Midbrain (tissue), 1 donor: ENCODE measurements at regions not wholly inside any gene's neighbourhood (a gene's known extent, or its start where the extent isn't known, plus 50 kb on each side); places are given as distances from the start of the nearest gene placed in this dataset.
"Not testable (repeated sequence)": the region's sequence is repeated elsewhere in the genome, so short reads cannot be mapped to it uniquely, and the experiment has no call there.

Experiments used
- DNase-seq: peaks from one replicate; lab custom pipeline; 2025; lab: John Stamatoyannopoulos, UW

DNA sequence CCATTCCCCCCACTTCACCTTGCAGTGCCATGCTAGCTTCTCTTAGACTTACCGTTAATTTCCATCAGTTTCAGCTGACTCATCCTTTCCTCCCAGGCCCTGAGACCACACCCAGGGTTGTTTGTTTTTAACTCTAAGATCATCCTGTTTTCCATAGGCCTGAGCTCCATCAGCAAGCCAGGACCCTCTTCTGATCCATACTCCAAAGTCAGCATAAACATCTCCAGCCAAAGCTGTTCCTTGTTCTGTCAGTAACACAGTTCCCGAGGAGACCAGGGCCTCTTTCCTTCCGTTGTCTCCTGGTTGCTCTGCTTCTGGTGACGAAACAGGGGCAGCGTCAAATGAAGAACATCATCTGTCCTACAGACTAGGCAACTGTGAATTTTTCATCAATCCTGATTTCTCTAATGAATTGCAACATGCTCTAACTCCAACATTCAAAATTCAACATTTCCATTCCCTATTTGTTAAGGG lies 83.8 kb upstream of the HNF1B start:
- peak; percentile 2 for DNase-seq

DNA sequence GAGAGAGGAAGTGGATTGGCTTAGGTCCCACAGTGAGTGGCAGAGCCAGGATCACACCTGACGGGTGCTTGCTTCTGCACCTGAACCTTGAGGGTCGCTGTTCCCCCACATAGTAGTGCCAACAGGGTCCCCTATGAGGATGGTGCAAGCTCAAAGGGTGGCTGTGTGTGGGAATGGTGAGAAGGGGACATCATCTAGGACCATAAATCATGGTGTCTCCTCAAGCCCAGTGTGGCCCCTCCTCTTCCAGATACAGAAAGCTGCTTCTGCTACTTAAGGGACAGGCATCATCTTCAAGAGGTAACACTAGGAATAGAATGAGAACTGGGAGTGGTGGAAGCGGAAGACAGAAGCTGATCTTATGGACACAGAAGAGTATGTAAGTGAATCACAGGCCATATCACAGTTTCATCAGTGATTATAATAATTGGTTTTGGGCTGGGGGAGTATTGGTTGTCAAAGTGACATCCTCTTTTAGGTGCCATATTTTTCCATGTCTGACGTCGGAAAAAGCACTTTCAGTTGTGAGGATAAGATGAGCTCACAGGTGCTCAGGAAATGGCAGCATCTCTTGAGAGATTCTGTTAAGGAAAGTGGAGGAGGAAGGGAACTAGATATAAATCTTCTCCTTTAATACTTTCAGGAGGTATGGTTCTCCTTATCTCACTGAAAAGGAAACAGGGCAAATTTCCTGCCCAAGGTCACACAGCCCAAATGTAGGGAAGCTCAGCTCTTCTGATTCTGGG lies 83.2 kb upstream of the HNF1B start:
- no peak for DNase-seq

DNA sequence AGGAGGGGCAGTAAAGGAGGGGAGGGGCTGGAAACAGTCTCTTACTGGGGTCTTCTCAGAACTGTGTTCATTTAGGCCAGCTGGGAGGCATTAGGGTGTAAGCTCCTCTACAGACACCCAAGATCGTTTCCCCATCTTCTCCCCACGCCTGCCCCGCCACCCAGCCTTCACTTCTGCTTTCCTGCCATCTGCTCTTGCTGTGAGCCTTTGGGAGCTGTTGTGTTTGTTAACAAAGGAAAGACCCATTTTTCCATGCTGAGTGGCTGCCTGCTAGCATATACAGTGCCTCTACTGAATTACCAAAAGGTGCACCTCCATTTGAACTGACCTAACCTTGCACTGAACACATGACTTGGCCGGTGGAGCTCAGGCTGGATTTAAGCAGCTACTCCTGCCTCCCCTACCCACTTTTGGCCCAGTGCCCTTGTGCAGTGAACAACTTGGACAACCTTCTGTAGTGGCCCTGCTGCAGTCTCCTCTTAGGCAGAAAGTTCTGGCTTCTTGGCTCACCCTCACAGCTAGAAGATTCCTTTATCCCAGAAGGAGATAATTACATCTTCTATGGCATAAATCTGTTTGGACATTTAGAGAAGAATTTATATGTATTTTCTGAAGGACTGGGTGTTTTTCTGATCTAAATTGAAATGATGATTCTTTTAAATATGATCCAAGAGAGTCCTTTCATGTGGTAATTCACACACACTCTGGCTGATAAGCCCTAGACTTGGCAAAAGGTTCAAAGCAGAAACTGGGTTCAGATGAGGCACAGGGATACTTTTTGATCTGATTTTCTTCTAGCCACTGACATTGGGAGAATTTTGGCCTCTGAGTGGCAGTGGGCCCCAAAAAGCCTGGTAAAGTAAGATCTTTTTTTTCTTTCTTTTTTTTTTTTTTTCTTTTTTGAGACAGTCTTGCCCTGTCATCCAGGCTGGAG lies 81.9 kb upstream of the HNF1B start:
- peak; percentile 9 for DNase-seq

DNA sequence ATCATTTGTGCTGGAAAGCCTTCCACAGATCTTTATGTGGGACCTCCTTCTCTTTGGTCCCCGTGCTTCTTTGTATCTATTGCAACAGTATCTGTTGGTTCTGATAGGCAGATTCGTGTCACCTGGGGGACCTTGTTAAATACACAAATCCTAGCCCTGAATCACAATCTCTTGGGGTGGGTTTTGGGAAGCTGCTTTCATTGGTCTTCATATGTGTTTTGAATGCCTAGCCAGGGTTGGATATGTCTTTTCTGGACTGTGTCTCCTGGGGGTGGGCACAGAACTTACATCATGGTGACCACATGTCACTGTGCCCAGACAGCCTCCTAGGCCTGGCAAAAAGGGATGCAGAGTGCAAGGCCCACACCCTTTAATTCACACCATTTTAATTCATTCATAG lies 81.0 kb upstream of the HNF1B start:
- no peak for DNase-seq

DNA sequence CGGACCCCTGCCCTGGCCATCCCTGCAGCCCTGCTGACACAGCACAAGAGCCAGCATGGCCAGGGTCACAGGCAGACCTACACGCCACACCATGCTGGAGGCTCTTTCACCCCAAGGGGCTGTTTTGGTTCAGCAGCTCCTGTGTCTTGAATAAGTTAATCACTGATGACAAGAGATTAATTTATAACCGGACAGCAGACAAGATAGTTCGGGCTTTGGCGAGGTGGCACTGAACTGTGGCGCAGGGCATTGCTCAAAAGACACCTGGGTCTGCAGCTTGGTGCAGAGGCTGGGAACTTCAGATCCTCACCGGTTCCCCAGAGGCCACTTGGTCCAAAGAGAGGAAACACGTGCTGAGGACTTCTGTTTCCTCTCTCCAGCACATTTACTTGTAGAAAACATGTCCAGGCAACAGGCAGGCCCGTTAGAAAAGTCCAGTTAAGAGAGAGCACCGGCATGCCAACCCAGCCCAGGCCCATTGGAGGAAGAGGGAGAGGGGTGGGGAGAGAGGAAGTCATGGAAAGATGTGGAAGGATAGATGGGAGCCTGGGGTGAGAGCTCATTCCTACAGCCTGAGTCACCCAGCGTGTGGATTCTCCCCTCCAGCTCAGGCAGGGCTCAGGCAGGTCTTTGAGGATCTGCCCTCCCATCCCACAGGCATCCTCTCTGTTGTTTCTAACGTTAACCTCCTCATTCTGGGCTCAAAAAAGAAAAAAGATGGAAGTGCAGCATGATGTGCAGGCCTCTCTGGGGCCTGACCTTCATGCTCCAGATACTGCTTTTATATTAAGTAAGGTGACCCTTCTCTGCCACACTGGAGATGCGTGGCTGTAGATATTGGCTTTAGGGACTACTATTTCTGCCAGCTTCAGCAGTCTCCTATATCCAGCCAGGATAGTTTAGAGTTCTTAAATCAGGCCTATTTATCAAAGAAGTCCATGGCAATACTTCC lies 80.0 kb upstream of the HNF1B start:
- no peak for DNase-seq

DNA sequence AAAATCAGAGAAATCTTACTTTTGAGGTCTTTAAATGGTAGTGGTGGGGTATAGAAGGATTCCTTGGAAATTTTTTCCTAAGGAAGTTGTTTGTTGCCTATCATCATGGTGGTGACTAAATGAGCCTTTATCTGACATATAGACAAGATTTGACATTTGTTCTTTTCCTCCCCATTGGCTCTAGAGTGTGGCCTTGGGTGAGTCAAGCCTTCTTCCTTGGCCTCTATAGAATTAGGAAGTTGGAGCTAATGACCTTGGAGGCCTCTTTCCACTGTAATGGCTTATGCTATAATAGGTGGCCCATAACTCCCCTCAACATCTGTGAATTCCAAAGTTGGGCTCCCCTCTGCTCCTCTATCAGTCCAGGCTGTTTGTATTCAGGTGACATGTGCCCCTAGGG lies 79.1 kb upstream of the HNF1B start:
- DNase-seq, result no peak

DNA sequence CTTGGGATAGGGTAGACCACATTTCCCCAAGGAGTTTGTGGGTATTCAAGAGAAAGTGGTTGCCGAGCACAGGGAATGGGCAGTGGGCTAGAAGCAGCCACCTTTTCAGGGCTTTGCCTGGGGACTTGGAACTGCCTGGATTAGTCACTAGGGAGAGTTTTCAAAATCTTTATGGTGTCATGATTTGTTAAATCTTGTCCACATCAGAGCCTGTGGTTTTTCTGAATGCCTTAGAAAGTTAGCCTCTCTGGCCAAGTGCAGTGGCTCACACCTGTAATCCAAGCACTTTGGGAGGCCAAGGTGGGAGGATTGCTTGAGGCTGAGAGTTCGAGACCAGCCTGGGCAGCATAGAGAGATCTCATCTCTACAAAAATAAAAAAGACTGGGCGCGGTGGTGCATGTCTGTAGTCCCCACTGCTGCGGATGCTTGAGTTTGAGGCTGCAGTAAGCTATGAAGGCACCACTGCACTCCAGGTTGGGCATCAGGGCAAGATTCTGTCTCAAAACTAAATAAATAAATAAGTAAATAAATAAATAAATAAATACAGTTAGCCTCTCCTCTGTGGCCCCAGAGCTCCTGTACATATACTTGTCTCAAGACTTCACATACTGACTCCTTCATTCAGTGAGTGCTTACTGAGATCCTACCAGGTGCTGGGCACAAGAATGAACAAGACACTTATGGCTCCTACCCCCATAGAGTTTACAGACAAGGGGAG lies 76.3 kb upstream of the HNF1B start:
- no peak for DNase-seq

DNA sequence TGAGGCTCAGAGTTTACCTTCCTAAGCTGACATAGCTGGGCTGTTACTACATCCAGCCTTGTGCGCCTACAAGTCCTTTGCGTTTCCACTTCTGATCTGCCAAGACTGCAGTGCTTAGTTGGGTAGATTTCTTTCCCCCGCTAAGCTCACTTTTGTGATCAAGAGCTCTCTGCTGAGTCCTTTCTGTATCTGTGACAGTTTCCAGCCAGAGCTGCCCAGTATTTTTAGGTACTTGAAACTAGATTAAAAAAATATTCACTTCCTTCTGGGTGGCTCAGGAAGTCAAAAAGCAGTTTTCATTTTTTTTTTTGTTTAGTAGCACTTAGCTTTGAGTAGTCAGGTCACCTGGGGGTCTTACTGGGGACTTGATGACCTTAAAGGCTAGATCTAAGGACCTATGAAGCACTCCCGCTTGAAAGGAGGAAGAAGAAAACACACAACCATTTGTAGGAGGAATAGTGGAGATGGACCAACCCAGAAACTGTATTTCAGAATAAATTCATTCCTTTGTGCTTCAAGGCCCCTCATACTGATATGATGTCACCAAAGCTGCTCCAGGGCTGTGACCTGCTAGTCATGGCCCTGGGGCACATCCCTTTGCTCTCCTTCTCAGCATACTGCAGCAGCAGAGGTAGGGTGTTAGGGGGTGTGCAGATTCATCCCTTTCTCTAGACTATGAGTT lies 75.6 kb upstream of the HNF1B start:
- DNase-seq, result no peak

DNA sequence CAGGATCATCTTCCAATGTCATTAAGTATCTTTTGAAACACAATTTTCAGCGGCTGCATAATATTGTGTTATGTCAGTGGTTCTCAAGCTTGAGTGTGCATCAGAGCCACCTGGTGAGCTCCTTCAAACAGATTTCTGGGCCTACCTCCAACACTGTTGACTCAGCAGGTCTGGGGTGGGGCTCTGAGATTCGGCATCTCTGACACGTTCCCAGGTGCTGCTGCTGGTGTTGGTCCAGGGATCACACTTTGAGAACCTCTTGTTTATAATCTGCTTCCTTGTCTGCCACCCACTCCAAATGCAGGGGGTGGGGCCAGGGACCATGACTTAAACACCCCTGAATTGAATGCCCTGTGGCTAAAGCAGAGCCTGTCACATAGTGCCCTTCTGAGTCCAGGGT lies 73.8 kb upstream of the HNF1B start:
- no peak for DNase-seq

DNA sequence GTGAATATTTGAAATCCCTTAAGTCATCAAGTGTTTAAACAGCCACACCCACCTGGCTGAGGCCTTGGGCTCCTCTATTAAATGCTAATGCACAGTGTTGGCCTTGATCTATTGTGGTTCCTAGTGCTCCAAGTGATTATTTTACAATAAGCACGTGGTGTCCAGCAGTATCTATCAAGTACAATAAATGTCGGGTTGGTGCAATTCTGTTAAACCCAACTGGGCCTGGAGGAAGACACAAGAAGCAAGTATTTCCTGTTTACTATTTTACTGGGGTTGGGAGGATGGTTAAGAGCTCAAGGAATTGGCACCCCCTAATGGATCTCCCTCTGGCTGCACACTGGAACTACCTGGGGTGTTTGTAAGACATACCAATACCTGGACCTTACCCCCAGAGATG lies 72.1 kb upstream of the HNF1B start:
- no peak for DNase-seq

DNA sequence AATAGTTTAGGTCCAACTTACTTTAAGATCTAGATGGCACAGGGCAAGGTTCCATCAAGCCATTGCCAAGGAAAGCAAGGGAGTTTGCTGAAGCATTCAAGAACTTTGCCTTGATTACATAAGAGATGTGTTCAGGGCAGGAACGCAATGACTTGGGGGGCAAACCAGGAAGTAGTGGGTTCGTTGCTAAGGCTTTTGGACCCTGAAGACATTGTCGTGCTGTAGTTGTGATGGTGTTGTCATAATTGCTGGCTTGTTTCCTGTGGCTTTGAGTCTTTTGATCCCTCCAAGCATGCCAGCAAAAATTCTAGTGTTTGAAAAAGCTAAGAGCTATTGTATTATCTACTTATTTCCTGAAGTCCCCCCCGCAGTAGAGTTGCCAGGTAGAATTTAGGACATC lies 70.7 kb upstream of the HNF1B start:
- DNase-seq, result no peak

DNA sequence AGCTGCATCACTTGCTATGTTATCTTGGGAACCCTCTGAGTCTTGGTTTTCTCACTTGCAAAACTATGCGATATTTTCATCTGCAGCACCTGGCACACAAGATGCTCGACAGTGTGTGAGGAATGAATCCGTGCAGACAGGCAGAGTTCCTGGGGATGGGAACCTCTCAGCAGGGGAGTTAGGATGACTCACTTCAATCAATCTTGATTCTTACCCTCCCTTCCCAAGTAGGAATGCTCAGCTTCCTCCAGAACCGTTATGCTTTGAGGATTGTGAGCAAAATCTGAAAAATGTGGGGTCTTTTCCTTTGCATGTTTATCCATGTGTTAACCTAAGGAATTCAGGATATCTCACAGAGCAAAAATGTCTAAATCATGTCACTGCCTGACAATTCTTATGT lies 68.9 kb upstream of the HNF1B start:
- no peak for DNase-seq

DNA sequence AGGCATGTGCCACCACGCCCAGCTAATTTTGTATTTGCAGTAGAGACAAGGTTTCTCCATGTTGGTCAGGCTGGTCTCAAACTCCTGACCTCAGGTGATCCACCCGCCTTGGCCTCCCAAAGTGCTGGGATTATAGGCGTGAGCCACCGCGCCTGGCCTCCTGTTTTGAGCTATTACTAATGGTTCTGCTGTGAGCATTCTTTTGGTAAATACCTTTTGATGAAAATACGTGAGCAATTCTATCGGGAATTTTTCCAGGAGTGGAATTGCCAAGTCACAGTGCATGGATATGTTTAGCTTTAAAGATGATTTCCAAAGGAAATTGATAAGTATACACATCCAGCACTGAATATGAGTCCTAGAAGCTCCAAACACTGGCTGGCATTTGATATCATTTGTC lies 64.0 kb upstream of the HNF1B start:
- DNase-seq, result not testable (repeated sequence)

DNA sequence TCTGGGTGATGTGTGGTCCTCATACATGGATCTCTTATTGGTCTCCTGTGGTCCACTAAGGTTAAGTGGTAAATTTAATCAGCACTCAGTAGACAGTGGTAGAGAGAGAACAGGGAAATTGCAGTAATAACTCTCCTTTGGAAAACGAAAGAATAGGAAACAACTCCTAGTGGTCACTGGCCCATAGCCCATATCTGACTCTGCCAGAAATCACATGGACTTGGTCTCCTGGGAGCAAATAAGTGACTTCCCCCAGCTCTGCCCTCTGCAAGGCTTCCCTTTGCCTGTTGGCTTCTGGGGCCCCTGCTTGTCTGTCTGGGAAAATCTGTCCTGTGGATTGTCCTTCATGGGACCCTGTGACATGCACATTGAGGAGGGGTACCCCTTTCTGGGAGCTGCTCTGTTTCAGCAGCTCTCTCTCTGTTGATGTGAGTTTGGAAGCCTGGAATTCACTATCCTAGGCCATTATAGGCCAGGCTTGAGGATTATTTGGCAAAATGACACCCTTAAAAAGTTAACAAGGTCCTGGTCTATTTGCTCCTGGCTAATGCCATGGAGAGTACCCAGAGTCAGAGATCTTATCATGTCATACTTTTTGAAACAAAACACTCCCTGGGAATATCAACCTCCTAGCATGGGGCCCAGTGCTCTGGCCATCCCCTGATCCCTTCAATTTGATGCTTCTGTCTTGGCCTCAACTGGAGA lies 58.0 kb upstream of the HNF1B start:
- DNase-seq, result no peak

DNA sequence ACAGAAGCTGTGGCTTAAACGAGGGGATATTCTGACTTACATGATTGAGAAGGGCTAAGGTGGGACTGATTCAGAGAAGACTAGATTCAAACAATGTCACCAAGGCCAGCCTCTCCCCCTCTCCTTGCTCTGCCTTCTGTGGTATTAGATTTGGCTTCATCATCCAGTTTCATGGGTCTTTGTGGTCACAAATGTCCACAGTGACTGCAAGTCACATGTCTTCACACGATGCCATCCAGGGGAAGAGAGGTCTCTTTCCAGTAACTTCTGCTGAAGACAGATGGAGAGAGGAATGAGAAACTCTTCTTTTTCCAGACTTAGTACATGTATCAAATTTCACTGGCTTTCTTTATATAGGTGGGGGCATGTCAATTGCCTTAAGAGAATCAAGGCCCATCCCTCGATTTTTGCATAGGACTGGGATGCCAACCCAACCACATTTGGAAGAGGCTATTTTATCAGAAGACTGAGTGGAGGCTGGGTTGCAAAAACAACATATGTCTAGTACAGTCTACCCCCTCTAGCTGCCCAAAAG lies 57.3 kb upstream of the HNF1B start:
- DNase-seq, result no peak

DNA sequence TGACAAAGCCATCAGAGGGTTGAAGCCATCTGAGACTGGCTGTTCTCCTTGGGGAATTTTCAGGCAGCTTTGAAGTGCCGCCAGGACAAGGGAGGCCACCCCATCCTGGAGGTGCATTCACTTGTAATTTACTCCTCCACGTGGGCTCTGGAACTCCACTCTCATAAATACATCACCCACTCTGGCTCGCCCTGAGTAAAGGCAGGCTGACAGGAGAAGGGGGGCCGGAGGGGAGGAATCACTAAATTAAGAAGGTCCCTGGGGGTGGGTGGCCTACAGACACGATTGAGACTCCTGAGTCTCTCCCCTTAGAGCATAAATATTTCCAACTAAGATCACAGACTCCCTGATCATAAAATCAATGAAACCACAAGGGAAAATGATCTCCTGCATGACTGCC lies 56.3 kb upstream of the HNF1B start:
- no peak for DNase-seq

DNA sequence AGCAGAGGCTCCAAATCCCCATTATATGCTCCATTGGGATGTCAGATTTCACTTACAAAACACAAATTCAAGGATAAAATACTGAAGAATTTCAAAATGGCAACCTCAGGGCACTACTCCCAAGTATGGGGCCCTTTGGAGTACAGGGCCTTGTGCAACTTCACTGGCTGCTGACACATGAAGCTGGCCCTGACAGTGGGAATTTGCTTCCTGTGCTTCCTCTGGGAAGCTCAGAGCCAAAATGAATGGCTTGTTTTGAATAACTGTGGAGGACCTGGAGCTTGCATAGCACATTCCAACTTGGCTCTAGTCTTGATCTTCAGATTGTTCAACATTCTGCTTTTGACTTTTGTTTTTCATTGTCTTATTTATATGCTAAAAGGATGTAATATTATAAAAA lies 52.3 kb upstream of the HNF1B start:
- DNase-seq, result no peak

DNA sequence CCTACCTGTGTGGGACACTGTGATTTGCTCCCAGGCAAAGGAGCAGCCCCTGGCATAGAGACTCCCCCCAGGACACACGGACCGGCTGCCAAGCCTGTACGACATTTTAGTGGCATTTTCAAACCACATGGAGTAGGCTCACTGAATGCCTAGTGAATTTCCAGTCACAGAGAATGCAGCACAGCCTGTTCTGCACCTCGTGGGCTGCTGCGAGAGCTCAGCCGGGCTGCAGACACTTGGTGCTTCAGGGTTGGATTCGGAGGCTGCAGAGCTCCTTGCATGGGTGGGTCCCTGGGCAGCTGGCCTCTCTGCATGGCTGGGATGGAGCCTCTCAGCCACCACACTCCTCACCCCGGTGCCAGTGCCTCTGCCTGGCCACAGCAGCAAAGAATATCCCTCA lies 51.2 kb upstream of the HNF1B start:
- no peak for DNase-seq
